Testis (tissue), 2 donors: ENCODE measurements at regions not wholly inside any gene's neighbourhood (a gene's known extent, or its start where the extent isn't known, plus 50 kb on each side); places are given as distances from the start of the nearest gene placed in this dataset.

Source experiments
- CTCF ChIP-seq, 3 experiments: fragments of 450-650 bp in 2 of 3; fragments of 200-600 bp in 1 of 3; sonication (generic) in 1 of 3; IDR thresholded peaks; one replicate each; pipeline ENCODE4 v1.5.1; 2016 to 2019; ENCODE audit warnings: antibody characterized with exemption in 3 of 3, mild to moderate bottlenecking in 2 of 3, moderate library complexity in 1 of 3
- POLR2A ChIP-seq: fragments of 450-650 bp; IDR thresholded peaks from one replicate; pipeline ENCODE4 v1.6.1; 2017; ENCODE audit warnings: antibody characterized with exemption, mild to moderate bottlenecking, moderate library complexity

GRCh38 chr2:192559587-192559986 is 364.9 kb upstream of the TMEFF2 start:
- TF ChIP-seq POLR2A (no peak), CTCF (IDR thresholded peaks at IDR 0.05) (no peak)
